ENCODE measurements at regions not wholly inside any gene's neighbourhood (a gene's known extent, or its start where the extent isn't known, plus 50 kb on each side); places are given as distances from the start of the nearest gene placed in this dataset.

GRCh38 chr10:130416334-130417150, 280.4 kb downstream of the GLRX3 start:
- TF ChIP-seq EZH2phosphoT487 (IDR thresholded peaks at IDR 0.05; ENCODE audit: borderline replicate concordance, low read depth, low read length) (no peak), CTCF (conservative IDR thresholded peaks at IDR 0.05; ENCODE audit: low read length) (no peak)
